Type B pancreatic cell (in vitro differentiated cells): ENCODE measurements at regions not wholly inside any gene's neighbourhood (a gene's known extent, or its start where the extent isn't known, plus 50 kb on each side); places are given as distances from the start of the nearest gene placed in this dataset.
"Not testable (repeated sequence)": the region's sequence is repeated elsewhere in the genome, so short reads cannot be mapped to it uniquely, and the experiment has no call there.

Experiments
- DNase-seq: peaks from one replicate; pipeline ENCODE4 v3.0.0; 2021; ENCODE audit warnings: mixed read lengths; ENCODE audit not compliant: unreplicated experiment; ENCODE audit errors: extremely low spot score
- H3K27ac Mint-ChIP-seq: 2 replicates; pipeline ENCODE4 v1.8.0; 2021; ENCODE audit warnings: mild to moderate bottlenecking, mixed read lengths
- H3K27me3 Mint-ChIP-seq: 2 replicates; pipeline ENCODE4 v1.8.0; 2021; ENCODE audit warnings: mixed read lengths
- H3K36me3 Mint-ChIP-seq: 2 replicates; pipeline ENCODE4 v1.8.0; 2021; ENCODE audit warnings: mixed read lengths
- H3K4me1 Mint-ChIP-seq: one replicate; pipeline ENCODE4 v1.8.0; 2021; ENCODE audit warnings: mixed read lengths; ENCODE audit not compliant: unreplicated experiment
- H3K4me3 Mint-ChIP-seq: 2 replicates; pipeline ENCODE4 v1.8.0; 2021; ENCODE audit warnings: mild to moderate bottlenecking, mixed read lengths
- H3K9me3 Mint-ChIP-seq: 2 replicates; pipeline ENCODE4 v1.8.0; 2021; ENCODE audit warnings: mixed read lengths
- TF ChIP-seq, protein P1 (sequence below): fragments of 200-600 bp; sonication (generic); conservative IDR thresholded peaks from 2 replicates; pipeline ENCODE4 v1.5.0; 2021; ENCODE audit warnings: antibody characterized with exemption, mild to moderate bottlenecking

DNA sequence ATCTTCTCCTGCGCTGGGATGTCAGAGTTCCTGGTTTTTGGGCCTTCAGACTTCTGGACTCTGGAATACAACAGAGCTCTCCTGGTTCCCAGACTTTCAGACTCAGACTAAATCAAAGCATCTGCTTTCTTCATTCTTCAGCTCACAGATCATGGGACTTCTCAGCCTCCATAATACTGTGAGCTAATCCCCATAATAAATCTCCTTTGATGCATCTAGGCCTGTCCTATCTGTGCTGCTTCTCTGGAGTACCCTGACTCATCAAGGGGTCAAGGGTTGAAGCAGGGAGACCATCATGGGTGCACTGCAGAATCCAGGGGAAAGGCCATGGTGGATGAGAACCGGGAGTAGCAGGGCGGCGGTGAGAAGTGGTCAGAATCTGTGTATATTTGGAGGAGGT lies 1094.1 kb upstream of the TMEM132C start:
- H3K9me3 Mint-ChIP-seq, result peaks cover 9% of the 10 kb centered on the region
- H3K4me1 Mint-ChIP-seq, result no peaks in the 10 kb centered on the region
- H3K4me3 Mint-ChIP-seq, result no peak overlapping the region
- no peak overlapping the region for H3K27ac Mint-ChIP-seq
- no peaks in the 10 kb centered on the region for H3K36me3 Mint-ChIP-seq
- no peak for DNase-seq
- TF ChIP-seq, protein P1, sequence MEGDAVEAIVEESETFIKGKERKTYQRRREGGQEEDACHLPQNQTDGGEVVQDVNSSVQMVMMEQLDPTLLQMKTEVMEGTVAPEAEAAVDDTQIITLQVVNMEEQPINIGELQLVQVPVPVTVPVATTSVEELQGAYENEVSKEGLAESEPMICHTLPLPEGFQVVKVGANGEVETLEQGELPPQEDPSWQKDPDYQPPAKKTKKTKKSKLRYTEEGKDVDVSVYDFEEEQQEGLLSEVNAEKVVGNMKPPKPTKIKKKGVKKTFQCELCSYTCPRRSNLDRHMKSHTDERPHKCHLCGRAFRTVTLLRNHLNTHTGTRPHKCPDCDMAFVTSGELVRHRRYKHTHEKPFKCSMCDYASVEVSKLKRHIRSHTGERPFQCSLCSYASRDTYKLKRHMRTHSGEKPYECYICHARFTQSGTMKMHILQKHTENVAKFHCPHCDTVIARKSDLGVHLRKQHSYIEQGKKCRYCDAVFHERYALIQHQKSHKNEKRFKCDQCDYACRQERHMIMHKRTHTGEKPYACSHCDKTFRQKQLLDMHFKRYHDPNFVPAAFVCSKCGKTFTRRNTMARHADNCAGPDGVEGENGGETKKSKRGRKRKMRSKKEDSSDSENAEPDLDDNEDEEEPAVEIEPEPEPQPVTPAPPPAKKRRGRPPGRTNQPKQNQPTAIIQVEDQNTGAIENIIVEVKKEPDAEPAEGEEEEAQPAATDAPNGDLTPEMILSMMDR, result no peak
- H3K27me3 Mint-ChIP-seq, result peaks cover 5% of the 10 kb centered on the region

DNA sequence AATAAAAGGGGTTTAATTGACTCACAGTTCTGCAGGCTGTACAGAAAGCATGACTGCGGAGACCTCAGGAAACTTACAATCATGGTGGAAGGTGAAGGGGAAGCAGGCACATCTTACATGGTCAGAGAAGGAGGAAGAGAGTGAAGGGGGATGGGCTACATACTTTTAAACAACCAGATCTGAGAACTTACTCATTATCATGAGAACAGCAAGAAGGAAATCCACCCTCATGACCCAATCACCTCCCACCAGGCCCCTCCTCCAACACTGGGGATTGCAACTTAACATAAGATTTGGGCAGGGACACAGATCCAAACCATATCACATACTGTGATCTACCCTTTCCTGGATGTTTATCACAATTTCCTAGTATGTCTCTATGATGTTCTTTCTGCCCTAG lies 1093.0 kb upstream of the TMEM132C start:
- H3K36me3 Mint-ChIP-seq, H3K4me1 Mint-ChIP-seq, H3K27me3 Mint-ChIP-seq, DNase-seq, H3K27ac Mint-ChIP-seq, H3K9me3 Mint-ChIP-seq, H3K4me3 Mint-ChIP-seq: not testable (repeated sequence)

DNA sequence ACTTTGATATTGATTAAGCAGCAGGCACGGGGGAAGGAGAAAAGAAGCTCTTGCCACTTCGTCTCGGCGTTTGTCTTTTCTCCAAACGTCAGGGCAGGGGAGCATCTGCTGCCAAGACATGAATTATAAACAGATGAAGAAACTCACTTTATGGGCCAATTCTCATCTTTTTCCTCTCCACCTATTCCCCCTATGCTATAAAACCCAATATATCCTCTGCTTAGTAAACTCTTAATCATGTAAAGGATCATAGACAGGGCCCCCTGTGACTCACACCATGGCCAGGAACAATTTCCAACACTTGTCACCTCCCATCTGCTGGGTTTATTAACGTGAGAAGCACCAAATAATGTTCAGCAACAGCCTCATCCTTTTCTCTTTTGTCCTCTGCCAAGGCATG lies 1092.1 kb upstream of the TMEM132C start:
- TF ChIP-seq, protein P1, result no peak

DNA sequence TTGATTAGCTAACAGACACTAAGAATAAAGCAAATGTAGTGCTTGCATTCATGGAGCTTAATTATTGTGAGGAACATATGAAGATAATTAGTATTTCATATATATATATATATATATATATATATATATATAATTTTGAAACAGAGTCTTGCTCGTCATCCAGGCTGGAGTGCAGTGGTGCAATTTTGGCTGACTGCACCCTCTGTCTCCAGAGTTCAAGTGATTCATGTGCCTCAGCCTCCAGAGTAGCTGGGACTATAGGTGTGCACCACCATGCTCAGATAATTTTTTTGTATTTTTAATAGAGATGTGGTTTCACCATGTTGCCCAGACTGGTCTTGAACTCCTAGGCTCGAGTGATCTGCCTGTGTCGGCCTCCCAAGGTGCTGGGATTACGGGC lies 1091.6 kb upstream of the TMEM132C start:
- no peaks in the 10 kb centered on the region for H3K4me1 Mint-ChIP-seq
- no peak overlapping the region for H3K27ac Mint-ChIP-seq
- TF ChIP-seq, protein P1, result no peak
- no peaks in the 10 kb centered on the region for H3K36me3 Mint-ChIP-seq
- peaks cover 9% of the 10 kb centered on the region for H3K9me3 Mint-ChIP-seq
- H3K27me3 Mint-ChIP-seq, result peaks cover 4% of the 10 kb centered on the region
- DNase-seq, result no peak
- no peak overlapping the region for H3K4me3 Mint-ChIP-seq

More for the DNA sequence above, 1092.1 kb upstream of the TMEM132C start:
- Mint-ChIP-seq H3K27ac (no peak overlapping the region), H3K27me3 (peaks cover 5% of the 10 kb centered on the region), H3K4me1 (no peaks in the 10 kb centered on the region), H3K36me3 (no peaks in the 10 kb centered on the region), H3K4me3 (no peak overlapping the region), H3K9me3 (peaks cover 9% of the 10 kb centered on the region)
- no peak for DNase-seq

DNA sequence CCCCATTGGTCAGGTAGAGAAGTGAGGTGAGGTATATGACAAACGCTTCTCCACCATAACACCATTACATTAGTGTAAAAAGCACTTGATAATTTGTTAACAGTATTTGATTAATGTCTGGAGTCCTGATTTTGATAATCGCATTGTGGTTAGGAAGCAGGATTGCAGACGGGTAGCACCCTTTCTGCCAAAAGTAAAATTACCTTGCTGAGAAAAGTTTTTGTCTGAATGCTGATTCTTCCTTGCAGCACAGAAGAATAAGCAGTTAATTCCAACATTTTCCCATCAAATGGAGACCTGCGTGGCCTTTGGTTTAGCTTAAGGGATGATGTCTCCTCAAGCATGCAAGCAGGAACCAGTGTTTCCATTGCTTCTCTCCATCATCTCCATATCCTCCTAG lies 1090.2 kb upstream of the TMEM132C start:
- no peaks in the 10 kb centered on the region for H3K4me1 Mint-ChIP-seq
- no peaks in the 10 kb centered on the region for H3K27me3 Mint-ChIP-seq
- TF ChIP-seq, protein P1, result no peak
- no peak for DNase-seq
- no peak overlapping the region for H3K4me3 Mint-ChIP-seq
- no peak overlapping the region for H3K27ac Mint-ChIP-seq
- no peaks in the 10 kb centered on the region for H3K36me3 Mint-ChIP-seq
- peaks cover 9% of the 10 kb centered on the region for H3K9me3 Mint-ChIP-seq

DNA sequence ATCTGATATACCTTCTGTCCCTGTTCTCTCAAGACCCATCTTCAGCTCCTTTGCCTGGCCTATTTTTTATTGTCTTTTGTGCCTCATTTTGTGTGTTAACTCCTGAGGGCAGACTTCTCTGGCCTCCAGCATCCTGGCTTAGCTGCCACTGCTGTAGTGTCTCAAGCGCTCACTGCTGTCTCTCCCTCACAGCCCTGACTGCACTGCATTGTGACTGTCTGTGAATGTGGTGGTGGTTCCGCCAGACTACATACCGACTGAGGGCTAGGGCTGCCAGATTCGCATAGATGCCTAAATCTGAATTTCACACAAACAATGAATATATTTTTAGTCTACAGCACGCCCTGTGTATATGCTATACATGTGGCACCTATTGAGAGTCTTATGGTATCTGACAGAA lies 1088.9 kb upstream of the TMEM132C start:
- Mint-ChIP-seq H3K36me3 (no peaks in the 10 kb centered on the region), H3K4me1 (no peaks in the 10 kb centered on the region), H3K27me3 (no peaks in the 10 kb centered on the region), H3K9me3 (peaks cover 9% of the 10 kb centered on the region), H3K27ac (no peak overlapping the region), H3K4me3 (no peak overlapping the region)
- DNase-seq, result no peak
- TF ChIP-seq, protein P1, result no peak
